H9 (cell line): ENCODE measurements at regions not wholly inside any gene's neighbourhood (a gene's known extent, or its start where the extent isn't known, plus 50 kb on each side); places are given as distances from the start of the nearest gene placed in this dataset.

Experiments
- DNase-seq: peaks from one replicate; pipeline ENCODE4 v3.0.0-alpha.2; 2017
- H2AFZ ChIP-seq: one replicate; pipeline ENCODE4 v1.6.1; 2013; ENCODE audit warnings: mild to moderate bottlenecking, low read length, control low read depth, moderate library complexity
- H2AK5ac ChIP-seq: 2 replicates; pipeline ENCODE4 v1.6.1; 2013; ENCODE audit warnings: low read length, control low read depth, mixed read lengths; ENCODE audit not compliant: insufficient read length
- H2BK120ac ChIP-seq: one replicate; pipeline ENCODE4 v1.6.1; 2013; ENCODE audit warnings: low read depth, mild to moderate bottlenecking, low read length, control low read depth, inconsistent platforms; ENCODE audit not compliant: poor library complexity, severe bottlenecking
- H2BK12ac ChIP-seq: 2 replicates; pipeline ENCODE4 v1.6.1; 2013; ENCODE audit warnings: low read length, control low read depth, mixed read lengths, low read depth; ENCODE audit not compliant: insufficient read length
- H2BK15ac ChIP-seq: 2 replicates; pipeline ENCODE4 v1.6.1; 2013; ENCODE audit warnings: low read depth, low read length, control low read depth
- H2BK20ac ChIP-seq: one replicate; pipeline ENCODE4 v1.6.1; 2013; ENCODE audit warnings: low read depth, mild to moderate bottlenecking, low read length, control low read depth, inconsistent platforms; ENCODE audit not compliant: poor library complexity, severe bottlenecking
- H2BK5ac ChIP-seq: 2 replicates; pipeline ENCODE4 v1.6.1; 2013; ENCODE audit warnings: low read length, control low read depth, mixed read lengths; ENCODE audit not compliant: insufficient read length
- H3K14ac ChIP-seq: 2 replicates; pipeline ENCODE4 v1.6.1; 2013; ENCODE audit warnings: low read length, control low read depth; ENCODE audit not compliant: insufficient read depth
- H3K18ac ChIP-seq: 2 replicates; pipeline ENCODE4 v1.6.1; 2013; ENCODE audit warnings: low read depth, mild to moderate bottlenecking, mixed read lengths, low read length, control low read depth; ENCODE audit not compliant: insufficient read length
- H3K23ac ChIP-seq: 2 replicates; pipeline ENCODE4 v1.6.1; 2013; ENCODE audit warnings: low read length, control low read depth, mixed read lengths, low read depth; ENCODE audit not compliant: insufficient read length
- H3K23me2 ChIP-seq: 2 replicates; pipeline ENCODE4 v1.6.1; 2013; ENCODE audit warnings: low read depth, mild to moderate bottlenecking, mixed read lengths, low read length, control low read depth; ENCODE audit not compliant: insufficient read length, poor library complexity, severe bottlenecking
- H3K27ac ChIP-seq: 2 replicates; pipeline ENCODE4 v1.5.1; 2013; ENCODE audit warnings: low read length, control low read depth, mixed read lengths, low read depth; ENCODE audit not compliant: insufficient read length
- H3K27me3 ChIP-seq: 2 replicates; pipeline ENCODE4 v1.6.1; 2013; ENCODE audit warnings: low read length, control low read depth, inconsistent platforms; ENCODE audit not compliant: insufficient read depth
- H3K4ac ChIP-seq: 2 replicates; pipeline ENCODE4 v1.6.1; 2013; ENCODE audit warnings: low read depth, mild to moderate bottlenecking, control low read depth, inconsistent platforms, low read length, moderate library complexity
- H3K4me1 ChIP-seq: 2 replicates; pipeline ENCODE4 v1.6.1; 2013; ENCODE audit warnings: low read length, control low read depth, inconsistent platforms; ENCODE audit not compliant: insufficient read depth
- H3K4me2 ChIP-seq: 2 replicates; pipeline ENCODE4 v1.6.1; 2013; ENCODE audit warnings: low read length, control low read depth, mixed read lengths; ENCODE audit not compliant: insufficient read length, insufficient read depth
- H3K56ac ChIP-seq: 2 replicates; pipeline ENCODE4 v1.6.1; 2013; ENCODE audit warnings: low read depth, mild to moderate bottlenecking, mixed read lengths, low read length, control low read depth; ENCODE audit not compliant: insufficient read length
- H3K79me1 ChIP-seq: 2 replicates; pipeline ENCODE4 v1.6.1; 2013; ENCODE audit warnings: low read depth, mild to moderate bottlenecking, moderate library complexity, low read length, control low read depth, inconsistent platforms; ENCODE audit not compliant: insufficient read depth, poor library complexity, severe bottlenecking
- H3K79me2 ChIP-seq: 2 replicates; pipeline ENCODE4 v1.6.1; 2013; ENCODE audit warnings: low read length, control low read depth, inconsistent platforms; ENCODE audit not compliant: insufficient read depth
- H3K9ac ChIP-seq: 2 replicates; pipeline ENCODE4 v1.6.1; 2013; ENCODE audit warnings: low read length, control low read depth, mixed read lengths; ENCODE audit not compliant: insufficient read length; ENCODE audit errors: extremely low read depth
- H3K9me3 ChIP-seq: one replicate; pipeline ENCODE4 v1.6.1; 2013; ENCODE audit warnings: low read depth, low read length, inconsistent platforms; ENCODE audit not compliant: control insufficient read depth
- H3T11ph ChIP-seq: one replicate; pipeline ENCODE4 v1.6.1; 2013; ENCODE audit warnings: mild to moderate bottlenecking, low read length, control low read depth, inconsistent platforms
- H4K20me1 ChIP-seq: one replicate; pipeline ENCODE4 v1.6.1; 2013; ENCODE audit not compliant: control insufficient read depth, insufficient read length, insufficient read depth
- H4K5ac ChIP-seq: 2 replicates; pipeline ENCODE4 v1.6.1; 2013; ENCODE audit warnings: low read depth, mild to moderate bottlenecking, mixed read lengths, low read length, control low read depth; ENCODE audit not compliant: insufficient read length
- H4K8ac ChIP-seq: replicated peaks from 2 replicates; pipeline ENCODE4 v1.6.1; 2013; ENCODE audit warnings: low read length, control low read depth, mixed read lengths, low read depth; ENCODE audit not compliant: insufficient read length
- H4K91ac ChIP-seq: 2 replicates; pipeline ENCODE4 v1.6.1; 2013; ENCODE audit warnings: low read depth, mild to moderate bottlenecking, moderate library complexity, mixed read lengths, low read length, control low read depth; ENCODE audit not compliant: insufficient read length
- H3K27ac Mint-ChIP-seq, 3 experiments: 2 replicates in 2 of 3; 3 replicates in 1 of 3; pipeline ENCODE4 v1.8.0; 2020 to 2021; ENCODE audit warnings: mixed read lengths in 3 of 3, mild to moderate bottlenecking in 1 of 3, moderate library complexity in 1 of 3
- H3K27me3 Mint-ChIP-seq: 2 replicates; pipeline ENCODE4 v1.8.0; 2021; ENCODE audit warnings: low read depth, mild to moderate bottlenecking, moderate library complexity, mixed read lengths
- H3K36me3 Mint-ChIP-seq, 3 experiments: 2 replicates in 2 of 3; 3 replicates in 1 of 3; pipeline ENCODE4 v1.8.0; 2020 to 2021; ENCODE audit warnings: low read depth in 3 of 3, mixed read lengths in 3 of 3; ENCODE audit not compliant: insufficient read depth in 1 of 3
- H3K4me1 Mint-ChIP-seq, 2 experiments: 2 replicates each; pipeline ENCODE4 v1.8.0; 2020; ENCODE audit warnings: mixed read lengths in 2 of 2
- H3K4me3 Mint-ChIP-seq, 2 experiments: 2 replicates in 1 of 2; 3 replicates in 1 of 2; pipeline ENCODE4 v1.8.0; 2020 to 2021; ENCODE audit warnings: mild to moderate bottlenecking in 2 of 2, mixed read lengths in 2 of 2, moderate library complexity in 1 of 2
- H3K9me3 Mint-ChIP-seq, 2 experiments: 2 replicates in 1 of 2; 3 replicates in 1 of 2; pipeline ENCODE4 v1.8.0; 2020; ENCODE audit warnings: mild to moderate bottlenecking in 2 of 2, mixed read lengths in 2 of 2, moderate library complexity in 1 of 2
- WGBS: extraction: QIAGEN DNeasy Blood & Tissue Kit; methylation state at CpG from one replicate; pipeline ENCODE4 v1.1.7; 2013; ENCODE audit warnings: missing lambda C conversion rate, low lambda C conversion rate, mixed read lengths; ENCODE audit not compliant: insufficient read length; ENCODE audit errors: extremely low coverage; 5-methylcytosine and 5-hydroxymethylcytosine counted together
- TF ChIP-seq, protein P1 (sequence below): fragments of 200-600 bp; sonication (generic); conservative IDR thresholded peaks from 3 replicates; pipeline ENCODE4 v1.8.0; 2021; ENCODE audit warnings: antibody characterized with exemption, mild to moderate bottlenecking

DNA sequence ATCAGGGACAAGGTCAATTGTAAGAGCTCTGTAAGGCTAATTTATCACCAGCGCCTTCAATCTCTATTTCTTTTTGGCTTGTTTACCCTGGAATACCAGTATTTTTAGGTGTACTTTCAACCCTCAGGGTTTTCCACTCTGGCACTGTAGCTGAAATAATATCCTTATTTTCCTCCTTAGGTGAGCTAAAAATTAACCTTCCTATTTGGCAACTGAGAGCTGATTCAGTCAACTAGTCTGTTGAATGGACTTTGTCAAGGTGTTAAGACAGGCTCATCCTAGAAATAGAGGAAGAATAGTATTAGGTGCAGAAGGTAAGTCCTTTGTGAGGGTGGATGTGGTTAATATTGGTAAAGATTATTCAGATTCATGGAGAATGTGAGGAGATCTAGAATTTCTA lies 101.3 kb upstream of the BANK1 start:
- no peak overlapping the region for H2BK120ac ChIP-seq
- no CpG with 5 or more reads among the region's 1 CpG for WGBS

More for the DNA sequence above, 101.3 kb upstream of the BANK1 start:
- Histone ChIP-seq H3K4me2 (no peak overlapping the region), H2BK5ac (no peak overlapping the region), H4K8ac (no peak overlapping the region), H2BK15ac (no peak overlapping the region), H3K9ac (no peak overlapping the region), H2AK5ac (no peak overlapping the region), H3K79me1 (no peaks in the 10 kb centered on the region), H2AFZ (no peak overlapping the region), H4K20me1 (no peaks in the 10 kb centered on the region), H2BK12ac (no peak overlapping the region), H2BK20ac (no peak overlapping the region), H3K18ac (no peak overlapping the region), H3K23ac (no peak overlapping the region), H3K9me3 (no peaks in the 10 kb centered on the region), H3T11ph (no peak overlapping the region), H3K56ac (no peak overlapping the region), H3K27ac (no peak overlapping the region), H3K4me1 (no peaks in the 10 kb centered on the region), H3K4ac (no peak overlapping the region), H4K5ac (no peak overlapping the region), H3K14ac (no peak overlapping the region), H4K91ac (no peak overlapping the region), H3K23me2 (no peaks in the 10 kb centered on the region), H3K79me2 (no peaks in the 10 kb centered on the region), H3K27me3 (no peaks in the 10 kb centered on the region)
- Mint-ChIP-seq H3K4me1 (peaks cover 4 to 6% of the 10 kb centered on the region in 2 experiments; a peak in 2 of 4 replicates), H3K27me3 (peaks cover 1% of the 10 kb centered on the region; the same call in 1 of the 2 replicates), H3K27ac (no peak overlapping the region), H3K4me3 (no peak overlapping the region), H3K9me3 (no peaks in the 10 kb centered on the region), H3K36me3 (no peaks in the 10 kb centered on the region)
- TF ChIP-seq, protein P1, sequence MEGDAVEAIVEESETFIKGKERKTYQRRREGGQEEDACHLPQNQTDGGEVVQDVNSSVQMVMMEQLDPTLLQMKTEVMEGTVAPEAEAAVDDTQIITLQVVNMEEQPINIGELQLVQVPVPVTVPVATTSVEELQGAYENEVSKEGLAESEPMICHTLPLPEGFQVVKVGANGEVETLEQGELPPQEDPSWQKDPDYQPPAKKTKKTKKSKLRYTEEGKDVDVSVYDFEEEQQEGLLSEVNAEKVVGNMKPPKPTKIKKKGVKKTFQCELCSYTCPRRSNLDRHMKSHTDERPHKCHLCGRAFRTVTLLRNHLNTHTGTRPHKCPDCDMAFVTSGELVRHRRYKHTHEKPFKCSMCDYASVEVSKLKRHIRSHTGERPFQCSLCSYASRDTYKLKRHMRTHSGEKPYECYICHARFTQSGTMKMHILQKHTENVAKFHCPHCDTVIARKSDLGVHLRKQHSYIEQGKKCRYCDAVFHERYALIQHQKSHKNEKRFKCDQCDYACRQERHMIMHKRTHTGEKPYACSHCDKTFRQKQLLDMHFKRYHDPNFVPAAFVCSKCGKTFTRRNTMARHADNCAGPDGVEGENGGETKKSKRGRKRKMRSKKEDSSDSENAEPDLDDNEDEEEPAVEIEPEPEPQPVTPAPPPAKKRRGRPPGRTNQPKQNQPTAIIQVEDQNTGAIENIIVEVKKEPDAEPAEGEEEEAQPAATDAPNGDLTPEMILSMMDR = no peak
- DNase-seq = no peak
